HepG2 (cell line): ENCODE measurements at regions not wholly inside any gene's neighbourhood (a gene's known extent, or its start where the extent isn't known, plus 50 kb on each side); places are given as distances from the start of the nearest gene placed in this dataset.

Experiments used
- BCL6 ChIP-seq: IDR thresholded peaks from 2 replicates; pipeline ENCODE4 v1.6.1; 2016; ENCODE audit warnings: missing genetic modification reagents, missing compliant biosample characterization
- CREB1 ChIP-seq, 2 experiments: fragments of 450-650 bp in 1 of 2; IDR thresholded peaks; 2 replicates each; pipeline ENCODE4 v1.6.1; 2016 to 2017; ENCODE audit warnings: control low read depth in 1 of 2, mild to moderate bottlenecking in 1 of 2, missing compliant biosample characterization in 1 of 2, missing genetic modification characterization in 1 of 2
- DR1 ChIP-seq: sonication (generic); formaldehyde crosslinking; IDR thresholded peaks from 2 replicates; pipeline ENCODE4 v1.8.0; 2021; ENCODE audit warnings: mild to moderate bottlenecking, missing genetic modification reagents, inconsistent platforms
- ELF1 ChIP-seq: sonication (generic); formaldehyde crosslinking; IDR thresholded peaks from 2 replicates; pipeline ENCODE4 v1.4.0; 2020; ENCODE audit warnings: missing genetic modification reagents
- ERF ChIP-seq: IDR thresholded peaks from 2 replicates; pipeline ENCODE4 v1.6.1; 2018; ENCODE audit warnings: missing biosample characterization, missing genetic modification reagents
- GATAD1 ChIP-seq: IDR thresholded peaks from 2 replicates; pipeline ENCODE4 v1.6.1; 2016; ENCODE audit warnings: missing genetic modification reagents, missing compliant biosample characterization
- HNRNPK ChIP-seq: fragments of 200-400 bp; formaldehyde crosslinking; IDR thresholded peaks from 2 replicates; pipeline ENCODE4 v1.6.1; 2018; ENCODE audit warnings: low read length, low read depth, moderate library complexity, mild to moderate bottlenecking; ENCODE audit not compliant: poor library complexity, severe bottlenecking
- IKZF1 ChIP-seq: fragments of 450-650 bp; IDR thresholded peaks from 2 replicates; pipeline ENCODE4 v1.7.1; 2016
- KDM2A ChIP-seq: sonication (generic); formaldehyde crosslinking; IDR thresholded peaks from 2 replicates; pipeline ENCODE4 v1.4.0; 2020; ENCODE audit warnings: low read depth, missing genetic modification reagents, borderline replicate concordance
- KDM5B ChIP-seq: sonication (generic); formaldehyde crosslinking; IDR thresholded peaks from 2 replicates; pipeline ENCODE4 v1.4.0; 2020; ENCODE audit warnings: missing genetic modification reagents, mild to moderate bottlenecking, borderline replicate concordance
- MIER2 ChIP-seq: IDR thresholded peaks from 2 replicates; pipeline ENCODE4 v1.6.1; 2016; ENCODE audit warnings: missing biosample characterization, missing genetic modification reagents
- MIXL1 ChIP-seq: IDR thresholded peaks from 2 replicates; pipeline ENCODE4 v1.6.1; 2016
- MXD4 ChIP-seq: IDR thresholded peaks from 2 replicates; pipeline ENCODE4 v1.6.1; 2016; ENCODE audit warnings: mild to moderate bottlenecking, missing biosample characterization, missing genetic modification reagents
- NCOA2 ChIP-seq: sonication (generic); formaldehyde crosslinking; IDR thresholded peaks from 2 replicates; pipeline ENCODE4 v1.8.0; 2022; ENCODE audit warnings: inconsistent platforms
- PHB2 ChIP-seq: fragments of 450-650 bp; IDR thresholded peaks from 2 replicates; pipeline ENCODE4 v1.6.1; 2018; ENCODE audit not compliant: partially characterized antibody
- PHF5A ChIP-seq: IDR thresholded peaks from one replicate; pipeline ENCODE4 v1.6.1; 2018; ENCODE audit warnings: low read depth, missing genetic modification reagents; ENCODE audit not compliant: unreplicated experiment
- POLR2G ChIP-seq: fragments of 200-400 bp; formaldehyde crosslinking; IDR thresholded peaks from 2 replicates; pipeline ENCODE4 v1.6.1; 2018; ENCODE audit warnings: mild to moderate bottlenecking, low read depth, low read length, moderate library complexity
- RAD51 ChIP-seq: fragments of 450-650 bp; IDR thresholded peaks from 2 replicates; pipeline ENCODE4 v1.6.1; 2016; ENCODE audit warnings: borderline replicate concordance
- RFXANK ChIP-seq: IDR thresholded peaks from 2 replicates; pipeline ENCODE4 v1.6.1; 2016
- SNAI1 ChIP-seq: sonication (generic); formaldehyde crosslinking; IDR thresholded peaks from 2 replicates; pipeline ENCODE4 v1.5.0; 2020; ENCODE audit warnings: mild to moderate bottlenecking, missing genetic modification reagents, borderline replicate concordance
- ZFAT ChIP-seq: sonication (generic); formaldehyde crosslinking; conservative IDR thresholded peaks from 2 replicates; pipeline ENCODE4 v1.8.1; 2023; ENCODE audit warnings: missing genetic modification reagents, inconsistent platforms
- ZNF331 ChIP-seq: sonication (generic); formaldehyde crosslinking; IDR thresholded peaks from 2 replicates; pipeline ENCODE4 v1.4.0; 2020; ENCODE audit warnings: missing genetic modification reagents
- ZNF430 ChIP-seq: sonication (generic); formaldehyde crosslinking; IDR thresholded peaks from 2 replicates; pipeline ENCODE4 v1.9.0; 2021; ENCODE audit warnings: mild to moderate bottlenecking, missing genetic modification reagents
- ZNF576 ChIP-seq: sonication (generic); formaldehyde crosslinking; IDR thresholded peaks from 2 replicates; pipeline ENCODE4 v1.4.0; 2020; ENCODE audit warnings: mild to moderate bottlenecking, missing genetic modification reagents
- TF ChIP-seq, protein P1 (sequence below): IDR thresholded peaks from 2 replicates; pipeline ENCODE4 v1.6.1; 2016
- TF ChIP-seq, protein P2 (sequence below): sonication (generic); formaldehyde crosslinking; IDR thresholded peaks from 2 replicates; pipeline ENCODE4 v1.4.0; 2020; ENCODE audit warnings: missing genetic modification reagents, borderline replicate concordance
- TF ChIP-seq, protein P3 (sequence below): sonication (generic); formaldehyde crosslinking; IDR thresholded peaks from 2 replicates; pipeline ENCODE4 v1.4.0; 2020; ENCODE audit warnings: mild to moderate bottlenecking, missing genetic modification reagents

DNA sequence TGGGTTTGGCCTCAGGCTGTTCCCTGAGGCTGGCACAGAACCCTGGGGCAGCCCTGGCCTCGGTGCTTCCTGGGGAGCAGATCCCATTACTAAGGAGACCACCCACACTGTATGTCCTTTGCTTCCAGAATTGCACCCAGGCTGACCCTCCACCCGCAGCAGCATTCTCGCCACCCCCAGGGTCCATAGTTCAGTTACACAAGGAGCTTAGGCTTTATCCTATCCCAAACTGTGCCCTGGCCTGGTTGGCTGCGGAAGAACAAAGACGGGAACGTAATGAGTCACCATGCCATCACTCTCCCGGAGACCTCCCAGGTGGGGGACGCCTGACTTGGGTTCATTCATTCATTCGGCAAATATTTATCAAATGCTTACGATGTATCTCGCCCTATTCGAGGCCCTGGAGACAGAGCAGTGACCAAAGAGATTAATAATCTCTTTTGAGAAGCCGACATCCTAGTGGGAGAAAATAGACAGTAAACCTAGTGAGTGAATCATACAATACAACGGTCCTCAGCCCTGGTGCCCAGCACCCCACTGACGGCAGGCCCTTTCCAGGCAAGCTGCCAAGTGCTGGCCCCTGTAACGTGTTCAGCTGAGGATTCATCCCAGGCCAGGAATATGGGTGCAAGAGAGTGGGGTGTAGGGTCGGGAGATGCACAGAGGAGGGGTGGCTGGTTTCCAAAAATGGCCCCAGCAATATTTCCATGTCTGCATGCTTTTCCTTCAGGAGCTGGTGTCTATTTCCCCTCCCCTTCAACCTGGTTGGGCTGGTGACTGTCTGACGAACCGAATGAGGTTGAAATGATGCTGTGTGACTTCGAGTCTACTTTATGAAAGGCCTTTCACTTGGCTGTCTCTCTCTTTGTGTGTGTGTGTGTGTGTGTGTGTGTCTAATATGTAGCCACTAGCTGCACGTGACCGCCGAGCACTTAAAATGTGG is 134.2 kb downstream of the MGAT5B start (continued):
- TF ChIP-seq CREB1 (IDR thresholded peaks at IDR 0.05) (peak; percentile 80), CREB1 (CRISPR knock-in tag; IDR thresholded peaks at IDR 0.05) (peak; percentile 89), RFXANK (CRISPR knock-in tag) (peak; percentile 98), GATAD1 (CRISPR knock-in tag) (peak; percentile 53), MXD4 (CRISPR knock-in tag) (no peak), POLR2G (peak; percentile 68), ZNF430 (CRISPR knock-in tag) (no peak), ELF1 (CRISPR knock-in tag) (0 out of 2 replicates have a peak, but pooled peaks have one; percentile 33), MIER2 (CRISPR knock-in tag) (peak; percentile 20), NCOA2 (CRISPR knock-in tag) (peak; percentile 89), ERF (peak; percentile 43), ZNF331 (CRISPR knock-in tag) (peak; percentile 69), IKZF1 (no peak), KDM2A (CRISPR knock-in tag) (peak; percentile 70), KDM5B (CRISPR knock-in tag) (peak; percentile 63; the same call in 1 of the 2 replicates), MIXL1 (CRISPR knock-in tag) (peak; percentile 45; the same call in 1 of the 2 replicates), DR1 (CRISPR knock-in tag) (peak; percentile 22; the same call in 1 of the 2 replicates), ZFAT (CRISPR knock-in tag) (no peak), ZNF576 (0 out of 2 replicates have a peak, but pooled peaks have one; percentile 45), PHF5A (CRISPR knock-in tag) (peak; percentile 55), PHB2 (no peak), RAD51 (no peak), BCL6 (CRISPR knock-in tag) (peak; percentile 66), SNAI1 (CRISPR knock-in tag) (peak; percentile 41; the same call in 1 of the 2 replicates), HNRNPK (no peak)
- TF ChIP-seq, protein P1, sequence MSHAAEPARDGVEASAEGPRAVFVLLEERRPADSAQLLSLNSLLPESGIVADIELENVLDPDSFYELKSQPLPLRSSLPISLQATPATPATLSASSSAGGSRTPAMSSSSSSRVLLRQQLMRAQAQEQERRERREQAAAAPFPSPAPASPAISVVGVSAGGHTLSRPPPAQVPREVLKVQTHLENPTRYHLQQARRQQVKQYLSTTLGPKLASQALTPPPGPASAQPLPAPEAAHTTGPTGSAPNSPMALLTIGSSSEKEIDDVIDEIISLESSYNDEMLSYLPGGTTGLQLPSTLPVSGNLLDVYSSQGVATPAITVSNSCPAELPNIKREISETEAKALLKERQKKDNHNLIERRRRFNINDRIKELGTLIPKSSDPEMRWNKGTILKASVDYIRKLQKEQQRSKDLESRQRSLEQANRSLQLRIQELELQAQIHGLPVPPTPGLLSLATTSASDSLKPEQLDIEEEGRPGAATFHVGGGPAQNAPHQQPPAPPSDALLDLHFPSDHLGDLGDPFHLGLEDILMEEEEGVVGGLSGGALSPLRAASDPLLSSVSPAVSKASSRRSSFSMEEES: peak; percentile 79
- TF ChIP-seq, protein P2, sequence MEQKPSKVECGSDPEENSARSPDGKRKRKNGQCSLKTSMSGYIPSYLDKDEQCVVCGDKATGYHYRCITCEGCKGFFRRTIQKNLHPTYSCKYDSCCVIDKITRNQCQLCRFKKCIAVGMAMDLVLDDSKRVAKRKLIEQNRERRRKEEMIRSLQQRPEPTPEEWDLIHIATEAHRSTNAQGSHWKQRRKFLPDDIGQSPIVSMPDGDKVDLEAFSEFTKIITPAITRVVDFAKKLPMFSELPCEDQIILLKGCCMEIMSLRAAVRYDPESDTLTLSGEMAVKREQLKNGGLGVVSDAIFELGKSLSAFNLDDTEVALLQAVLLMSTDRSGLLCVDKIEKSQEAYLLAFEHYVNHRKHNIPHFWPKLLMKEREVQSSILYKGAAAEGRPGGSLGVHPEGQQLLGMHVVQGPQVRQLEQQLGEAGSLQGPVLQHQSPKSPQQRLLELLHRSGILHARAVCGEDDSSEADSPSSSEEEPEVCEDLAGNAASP (CRISPR knock-in tag): peak; percentile 50; the same call in 1 of the 2 replicates
- TF ChIP-seq, protein P3, sequence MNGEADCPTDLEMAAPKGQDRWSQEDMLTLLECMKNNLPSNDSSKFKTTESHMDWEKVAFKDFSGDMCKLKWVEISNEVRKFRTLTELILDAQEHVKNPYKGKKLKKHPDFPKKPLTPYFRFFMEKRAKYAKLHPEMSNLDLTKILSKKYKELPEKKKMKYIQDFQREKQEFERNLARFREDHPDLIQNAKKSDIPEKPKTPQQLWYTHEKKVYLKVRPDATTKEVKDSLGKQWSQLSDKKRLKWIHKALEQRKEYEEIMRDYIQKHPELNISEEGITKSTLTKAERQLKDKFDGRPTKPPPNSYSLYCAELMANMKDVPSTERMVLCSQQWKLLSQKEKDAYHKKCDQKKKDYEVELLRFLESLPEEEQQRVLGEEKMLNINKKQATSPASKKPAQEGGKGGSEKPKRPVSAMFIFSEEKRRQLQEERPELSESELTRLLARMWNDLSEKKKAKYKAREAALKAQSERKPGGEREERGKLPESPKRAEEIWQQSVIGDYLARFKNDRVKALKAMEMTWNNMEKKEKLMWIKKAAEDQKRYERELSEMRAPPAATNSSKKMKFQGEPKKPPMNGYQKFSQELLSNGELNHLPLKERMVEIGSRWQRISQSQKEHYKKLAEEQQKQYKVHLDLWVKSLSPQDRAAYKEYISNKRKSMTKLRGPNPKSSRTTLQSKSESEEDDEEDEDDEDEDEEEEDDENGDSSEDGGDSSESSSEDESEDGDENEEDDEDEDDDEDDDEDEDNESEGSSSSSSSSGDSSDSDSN (CRISPR knock-in tag): peak; percentile 54; the same call in 1 of the 2 replicates
